ENCODE measurements at regions not wholly inside any gene's neighbourhood (a gene's known extent, or its start where the extent isn't known, plus 50 kb on each side); places are given as distances from the start of the nearest gene placed in this dataset.

DNA sequence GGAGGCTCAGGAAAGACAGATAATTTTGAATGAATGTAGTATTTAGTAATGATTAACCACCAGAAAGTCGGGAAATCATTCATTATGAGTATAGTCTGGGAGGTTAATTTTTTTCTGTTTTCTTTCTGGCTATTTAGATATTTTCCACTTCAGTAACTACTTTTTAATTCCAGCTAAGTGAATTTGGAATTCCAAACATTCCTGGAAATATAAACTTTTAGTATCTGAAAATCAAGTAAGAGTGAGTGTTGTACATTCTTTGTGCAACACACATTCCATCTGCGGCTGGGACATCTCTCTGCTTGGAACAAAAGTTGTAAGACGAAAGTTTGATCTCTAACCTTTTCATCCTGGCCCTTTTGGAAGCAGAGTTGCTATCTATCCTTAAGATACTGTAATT is 275.7 kb upstream of the SPRED2 start:
- Histone ChIP-seq H3K36me3 (replicated peaks in 1 of 2; ENCODE audit: control insufficient read depth in 1 of 2, insufficient read depth in 2 of 2, low read length in 2 of 2) (no peaks in the 10 kb centered on the region), H4K20me1 (ENCODE audit: insufficient read depth, low read length) (no peaks in the 10 kb centered on the region), H3K4me2 (replicated peaks; ENCODE audit: extremely low read depth, low read length, poor library complexity, severe bottlenecking) (no peak overlapping the region), H3K9me3 (replicated peaks in 1 of 2; ENCODE audit: control insufficient read depth in 1 of 2, insufficient read depth in 1 of 2, low read length in 2 of 2) (no peaks in the 10 kb centered on the region), H3K9ac (ENCODE audit: insufficient read depth, low read length, poor library complexity, severe bottlenecking) (no peak overlapping the region), H3K4me1 (ENCODE audit: control insufficient read depth in 1 of 2, insufficient read depth in 2 of 2, low read length in 2 of 2) (no peaks in the 10 kb centered on the region), H2AFZ (ENCODE audit: insufficient read depth, low read depth, low read length, poor library complexity, severe bottlenecking) (no peak overlapping the region), H3K4me3 (replicated peaks in 1 of 3; ENCODE audit: low read depth in 2 of 3, low read length in 3 of 3) (no peak overlapping the region), H3K79me2 (ENCODE audit: insufficient read depth, low read length) (no peaks in the 10 kb centered on the region), H3K27ac (ENCODE audit: low read depth in 1 of 2, low read length in 2 of 2) (no peak overlapping the region), H3K27me3 (ENCODE audit: control insufficient read depth in 2 of 2, insufficient read depth in 2 of 2, low read length in 2 of 2) (no peaks in the 10 kb centered on the region)
- intact Hi-C loops (cut with micrococcal nuclease), result no loop called here
- Mint-ChIP-seq H3K27ac (peak overlapping the region in 1 of 7 donors; percentile 31), H3K36me3 (no peaks in the 10 kb centered on the region), H3K4me3 (no peak overlapping the region), H3K9me3 (peaks cover 0 to 2% (median 0%) of the 10 kb centered on the region in 7 donors), H3K4me1 (no peaks in the 10 kb centered on the region), H3K27me3 (ENCODE audit: low read depth in 3 of 3) (peaks cover 1 to 10% (median 4%) of the 10 kb centered on the region in 3 donors)
- no CpG with 5 or more reads among the region's 3 CpGs for WGBS (ENCODE audit: insufficient coverage)
- no peak for DNase-seq
- TF ChIP-seq, protein P1, sequence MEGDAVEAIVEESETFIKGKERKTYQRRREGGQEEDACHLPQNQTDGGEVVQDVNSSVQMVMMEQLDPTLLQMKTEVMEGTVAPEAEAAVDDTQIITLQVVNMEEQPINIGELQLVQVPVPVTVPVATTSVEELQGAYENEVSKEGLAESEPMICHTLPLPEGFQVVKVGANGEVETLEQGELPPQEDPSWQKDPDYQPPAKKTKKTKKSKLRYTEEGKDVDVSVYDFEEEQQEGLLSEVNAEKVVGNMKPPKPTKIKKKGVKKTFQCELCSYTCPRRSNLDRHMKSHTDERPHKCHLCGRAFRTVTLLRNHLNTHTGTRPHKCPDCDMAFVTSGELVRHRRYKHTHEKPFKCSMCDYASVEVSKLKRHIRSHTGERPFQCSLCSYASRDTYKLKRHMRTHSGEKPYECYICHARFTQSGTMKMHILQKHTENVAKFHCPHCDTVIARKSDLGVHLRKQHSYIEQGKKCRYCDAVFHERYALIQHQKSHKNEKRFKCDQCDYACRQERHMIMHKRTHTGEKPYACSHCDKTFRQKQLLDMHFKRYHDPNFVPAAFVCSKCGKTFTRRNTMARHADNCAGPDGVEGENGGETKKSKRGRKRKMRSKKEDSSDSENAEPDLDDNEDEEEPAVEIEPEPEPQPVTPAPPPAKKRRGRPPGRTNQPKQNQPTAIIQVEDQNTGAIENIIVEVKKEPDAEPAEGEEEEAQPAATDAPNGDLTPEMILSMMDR (IDR thresholded peaks at IDR 0.05), result no peak

DNA sequence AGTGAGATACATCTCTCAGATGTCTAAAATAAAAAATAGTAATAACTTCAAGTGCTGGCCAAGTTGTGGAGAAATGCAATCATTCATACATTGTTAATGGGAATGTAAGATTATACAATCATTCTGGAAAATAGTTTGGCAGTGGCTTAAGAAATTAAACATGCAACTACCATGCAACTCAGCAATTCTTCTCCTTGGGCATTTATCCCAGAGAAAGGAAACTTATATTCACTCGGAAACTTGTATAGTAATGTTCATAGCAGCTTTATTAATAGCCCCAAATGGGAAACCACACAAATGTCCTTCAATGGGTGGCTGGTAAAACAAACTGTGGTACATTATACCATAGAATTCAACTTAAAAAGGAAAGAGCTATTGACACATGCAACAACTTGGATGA is 274.0 kb upstream of the SPRED2 start:
- no peak for DNase-seq
- H3K27me3 ChIP-seq (ENCODE audit: control insufficient read depth in 2 of 2, insufficient read depth in 2 of 2, low read length in 2 of 2), result no peaks in the 10 kb centered on the region
- Mint-ChIP-seq H3K27ac (no peak overlapping the region), H3K4me1 (no peaks in the 10 kb centered on the region), H3K9me3 (peaks cover 0 to 2% (median 0%) of the 10 kb centered on the region in 7 donors), H3K36me3 (no peaks in the 10 kb centered on the region), H3K27me3 (ENCODE audit: low read depth in 3 of 3) (peaks cover 0 to 8% (median 5%) of the 10 kb centered on the region in 3 donors), H3K4me3 (no peak overlapping the region)
- intact Hi-C loops (cut with micrococcal nuclease), result no loop called here
- H3K36me3 ChIP-seq (replicated peaks in 1 of 2; ENCODE audit: control insufficient read depth in 1 of 2, insufficient read depth in 2 of 2, low read length in 2 of 2), result no peaks in the 10 kb centered on the region
- WGBS (ENCODE audit: insufficient coverage), result no CpG with 5 or more reads among the region's 1 CpG
- TF ChIP-seq, protein P1 (IDR thresholded peaks at IDR 0.05), result no peak
- H3K27ac ChIP-seq (ENCODE audit: low read depth in 1 of 2, low read length in 2 of 2), result no peak overlapping the region
- no peaks in the 10 kb centered on the region for H4K20me1 ChIP-seq (ENCODE audit: insufficient read depth, low read length)
- no peak overlapping the region for H3K4me3 ChIP-seq (replicated peaks in 1 of 3; ENCODE audit: low read depth in 2 of 3, low read length in 3 of 3)
- no peak overlapping the region for H2AFZ ChIP-seq (ENCODE audit: insufficient read depth, low read depth, low read length, poor library complexity, severe bottlenecking)
- no peaks in the 10 kb centered on the region for H3K4me1 ChIP-seq (ENCODE audit: control insufficient read depth in 1 of 2, insufficient read depth in 2 of 2, low read length in 2 of 2)
- H3K9ac ChIP-seq (ENCODE audit: insufficient read depth, low read length, poor library complexity, severe bottlenecking), result no peak overlapping the region
- H3K4me2 ChIP-seq (replicated peaks; ENCODE audit: extremely low read depth, low read length, poor library complexity, severe bottlenecking), result no peak overlapping the region
- H3K9me3 ChIP-seq (replicated peaks in 1 of 2; ENCODE audit: control insufficient read depth in 1 of 2, insufficient read depth in 1 of 2, low read length in 2 of 2), result no peaks in the 10 kb centered on the region
- H3K79me2 ChIP-seq (ENCODE audit: insufficient read depth, low read length), result no peaks in the 10 kb centered on the region

Measured in CD14-positive monocyte (primary cell).